Calu3 (cell line): ENCODE measurements at regions not wholly inside any gene's neighbourhood (a gene's known extent, or its start where the extent isn't known, plus 50 kb on each side); places are given as distances from the start of the nearest gene placed in this dataset.

Experiments used
- BruUV-seq: library from RNA; stranded (reverse); fragments of 400-500 nt; replicated peaks from 2 replicates; lab custom pipeline; 2021; lab: Mats Ljungman, UMichigan
- CTCF ChIA-PET: fragments of 300-600 bp; sonication (Branson Sonifier 250); formaldehyde crosslinking; loops from one replicate; lab custom pipeline; 2022; ENCODE audit warnings: antibody characterized with exemption; lab: Charles Lee
- DNase-seq: peaks from one replicate; pipeline ENCODE4 v3.0.0; 2022
- H3K27ac Mint-ChIP-seq: one replicate; pipeline ENCODE4 v1.8.0; 2022; ENCODE audit warnings: mixed read lengths; ENCODE audit not compliant: unreplicated experiment
- H3K27me3 Mint-ChIP-seq: one replicate; pipeline ENCODE4 v1.8.0; 2022; ENCODE audit warnings: mixed read lengths; ENCODE audit not compliant: unreplicated experiment
- H3K36me3 Mint-ChIP-seq: one replicate; pipeline ENCODE4 v1.8.0; 2022; ENCODE audit warnings: mild to moderate bottlenecking, moderate library complexity, mixed read lengths; ENCODE audit not compliant: insufficient read depth, unreplicated experiment
- H3K4me1 Mint-ChIP-seq: one replicate; pipeline ENCODE4 v1.8.0; 2022; ENCODE audit warnings: mild to moderate bottlenecking, low read depth, mixed read lengths; ENCODE audit not compliant: unreplicated experiment
- H3K4me3 Mint-ChIP-seq: one replicate; pipeline ENCODE4 v1.8.0; 2022; ENCODE audit warnings: mild to moderate bottlenecking, low read depth, moderate library complexity, mixed read lengths; ENCODE audit not compliant: unreplicated experiment
- H3K9me3 Mint-ChIP-seq: one replicate; pipeline ENCODE4 v1.8.0; 2022; ENCODE audit warnings: low read depth, mixed read lengths; ENCODE audit not compliant: unreplicated experiment
- intact Hi-C: fragments of 100-400 bp; cut with micrococcal nuclease; formaldehyde crosslinking; loops from one replicate; pipeline ENCODE4 v1.10.0; 2022; ENCODE audit not compliant: unreplicated experiment
- TF ChIP-seq, protein P1 (sequence below): fragments of 200-600 bp; IDR thresholded peaks from one replicate; pipeline ENCODE4 v1.8.0; 2022; ENCODE audit warnings: antibody characterized with exemption; ENCODE audit not compliant: unreplicated experiment

DNA sequence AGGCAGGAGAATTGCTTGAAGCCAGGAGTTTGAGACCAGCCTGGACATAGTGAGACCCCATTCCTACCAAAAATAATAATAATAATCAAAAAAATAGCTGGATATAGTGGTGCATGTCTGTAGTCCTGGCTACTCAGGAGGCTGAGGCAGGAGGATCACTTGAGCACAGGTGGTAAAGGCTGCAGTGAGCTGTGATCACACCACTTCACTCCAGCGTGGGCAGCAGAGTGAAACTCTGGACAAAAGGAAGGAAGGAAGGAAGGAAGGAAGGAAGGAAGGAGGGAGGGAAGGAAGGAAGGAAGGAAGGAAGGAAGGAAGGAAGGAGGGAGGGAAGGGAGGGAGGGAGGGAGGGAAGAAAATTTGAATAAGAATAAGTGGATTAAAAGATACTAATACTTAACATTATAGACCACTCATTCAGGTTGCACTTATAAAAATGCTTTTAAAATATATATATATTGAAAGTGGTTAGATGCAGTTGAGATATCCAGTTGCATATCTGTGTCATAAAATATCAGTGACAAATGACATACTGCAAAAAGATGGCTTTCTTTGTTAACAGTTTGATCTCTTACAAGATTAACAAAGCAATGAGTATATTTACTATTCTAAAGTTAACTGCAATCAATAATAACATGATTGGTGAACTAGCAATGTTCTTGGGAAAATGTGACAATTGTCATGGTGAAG lies 702.4 kb downstream of the CPS1 start:
- DNase-seq = no peak
- peaks cover 9% of the 10 kb centered on the region for H3K4me1 Mint-ChIP-seq
- no peak overlapping the region for H3K27ac Mint-ChIP-seq
- CTCF ChIA-PET = no interaction called here
- TF ChIP-seq, protein P1, sequence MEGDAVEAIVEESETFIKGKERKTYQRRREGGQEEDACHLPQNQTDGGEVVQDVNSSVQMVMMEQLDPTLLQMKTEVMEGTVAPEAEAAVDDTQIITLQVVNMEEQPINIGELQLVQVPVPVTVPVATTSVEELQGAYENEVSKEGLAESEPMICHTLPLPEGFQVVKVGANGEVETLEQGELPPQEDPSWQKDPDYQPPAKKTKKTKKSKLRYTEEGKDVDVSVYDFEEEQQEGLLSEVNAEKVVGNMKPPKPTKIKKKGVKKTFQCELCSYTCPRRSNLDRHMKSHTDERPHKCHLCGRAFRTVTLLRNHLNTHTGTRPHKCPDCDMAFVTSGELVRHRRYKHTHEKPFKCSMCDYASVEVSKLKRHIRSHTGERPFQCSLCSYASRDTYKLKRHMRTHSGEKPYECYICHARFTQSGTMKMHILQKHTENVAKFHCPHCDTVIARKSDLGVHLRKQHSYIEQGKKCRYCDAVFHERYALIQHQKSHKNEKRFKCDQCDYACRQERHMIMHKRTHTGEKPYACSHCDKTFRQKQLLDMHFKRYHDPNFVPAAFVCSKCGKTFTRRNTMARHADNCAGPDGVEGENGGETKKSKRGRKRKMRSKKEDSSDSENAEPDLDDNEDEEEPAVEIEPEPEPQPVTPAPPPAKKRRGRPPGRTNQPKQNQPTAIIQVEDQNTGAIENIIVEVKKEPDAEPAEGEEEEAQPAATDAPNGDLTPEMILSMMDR = no peak
- no peak overlapping the region for H3K4me3 Mint-ChIP-seq
- no peaks in the 10 kb centered on the region for H3K27me3 Mint-ChIP-seq
- peaks cover 12% of the 10 kb centered on the region for H3K9me3 Mint-ChIP-seq
- no peaks in the 10 kb centered on the region for H3K36me3 Mint-ChIP-seq
- no TSS peak for BruUV-seq
- intact Hi-C loops = no loop called here

DNA sequence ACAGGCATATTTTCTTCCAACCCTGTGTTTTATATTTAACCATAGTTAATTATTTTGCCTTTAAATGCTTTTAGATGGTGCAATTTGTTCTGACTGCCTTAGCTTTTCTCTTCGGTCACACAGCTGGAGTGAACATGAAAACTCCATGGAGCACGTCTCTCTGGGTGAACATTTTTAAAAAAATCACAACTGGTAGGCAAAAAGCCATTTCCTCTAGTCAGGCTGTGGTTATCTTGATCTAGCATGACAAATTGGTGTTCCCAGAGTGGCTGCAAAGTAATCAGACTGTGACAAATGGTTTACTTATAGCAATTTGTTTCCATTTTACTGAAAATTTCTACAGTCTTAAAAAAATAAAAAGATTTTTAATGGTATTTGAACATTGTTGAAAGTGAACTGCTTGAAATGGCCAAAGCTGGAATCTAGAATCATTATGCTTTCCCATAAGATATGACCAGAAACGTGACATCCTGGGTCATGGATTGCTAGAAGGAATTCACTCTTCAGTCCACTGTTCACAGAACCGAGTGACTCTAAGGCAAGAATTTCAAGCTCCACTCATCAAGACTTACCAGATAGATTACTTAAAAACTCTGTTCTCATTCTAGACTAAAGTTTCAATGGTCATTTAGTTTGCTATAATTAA lies 703.6 kb downstream of the CPS1 start:
- H3K9me3 Mint-ChIP-seq = peaks cover 12% of the 10 kb centered on the region
- no peak overlapping the region for H3K27ac Mint-ChIP-seq
- no peaks in the 10 kb centered on the region for H3K27me3 Mint-ChIP-seq
- peaks cover 9% of the 10 kb centered on the region for H3K4me1 Mint-ChIP-seq
- intact Hi-C loops = no loop called here
- no peak for DNase-seq
- CTCF ChIA-PET = no interaction called here
- H3K36me3 Mint-ChIP-seq = no peaks in the 10 kb centered on the region
- BruUV-seq = no TSS peak
- TF ChIP-seq, protein P1 = no peak
- H3K4me3 Mint-ChIP-seq = no peak overlapping the region

DNA sequence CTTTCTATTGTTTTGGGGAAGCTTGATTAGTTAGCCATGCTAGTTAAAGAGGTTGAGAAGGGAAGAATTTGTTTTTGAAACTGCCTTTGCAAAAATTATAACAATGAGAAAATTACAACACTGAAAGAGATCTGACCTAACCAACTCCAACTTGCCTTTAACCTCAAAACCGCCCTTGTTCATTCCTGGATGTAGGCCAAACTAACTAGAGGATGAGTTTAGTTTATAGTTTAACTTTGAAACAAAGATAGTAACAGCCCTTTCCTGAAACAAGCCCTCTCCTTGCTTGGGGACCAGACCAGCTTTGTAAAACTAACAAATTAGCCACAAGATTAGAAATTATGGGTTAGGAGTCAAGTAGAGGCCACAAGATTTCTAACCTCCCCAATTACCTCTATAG lies 713.9 kb downstream of the CPS1 start:
- Mint-ChIP-seq H3K27ac (no peak overlapping the region), H3K27me3 (no peaks in the 10 kb centered on the region), H3K9me3 (peaks cover 4% of the 10 kb centered on the region), H3K36me3 (no peaks in the 10 kb centered on the region), H3K4me3 (no peak overlapping the region), H3K4me1 (peaks cover 11% of the 10 kb centered on the region)
- no TSS peak for BruUV-seq
- TF ChIP-seq, protein P1 = no peak
- DNase-seq = no peak
- CTCF ChIA-PET = no interaction called here
- intact Hi-C loops = no loop called here

DNA sequence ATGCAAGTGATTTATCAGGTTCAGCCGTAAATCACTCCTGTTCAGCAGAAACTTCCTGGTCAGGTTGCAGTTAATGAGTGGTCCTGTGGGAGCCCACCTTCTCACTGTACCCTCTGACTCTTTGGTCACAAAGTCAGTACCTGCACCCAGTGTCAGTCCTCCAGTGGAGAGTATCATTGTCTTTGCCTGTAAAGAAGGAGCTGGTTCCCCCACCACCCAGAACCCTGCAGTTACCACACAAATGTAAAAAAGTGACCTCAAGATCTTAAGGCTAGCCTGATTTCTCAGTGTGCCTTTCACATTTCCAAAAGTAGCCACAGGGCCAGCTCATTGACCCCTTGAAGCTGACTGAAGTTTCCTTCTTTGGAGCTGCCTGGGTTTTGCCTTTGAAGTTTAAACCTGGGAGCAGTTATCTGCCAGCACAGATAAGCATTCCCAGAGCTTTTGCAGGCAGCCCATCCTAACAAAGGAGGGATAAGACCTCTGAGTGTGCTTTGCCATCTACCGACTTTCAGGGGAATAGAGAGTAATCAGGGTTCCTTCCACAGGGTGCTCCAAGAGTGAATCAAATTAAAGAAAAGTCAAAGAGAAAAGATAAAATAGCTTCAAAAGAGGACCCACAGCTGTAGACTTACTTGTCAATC lies 725.2 kb downstream of the CPS1 start:
- H3K27ac Mint-ChIP-seq = no peak overlapping the region

More for the DNA sequence above, 725.2 kb downstream of the CPS1 start:
- Mint-ChIP-seq H3K36me3 (no peaks in the 10 kb centered on the region), H3K4me1 (no peaks in the 10 kb centered on the region), H3K4me3 (no peak overlapping the region), H3K27me3 (no peaks in the 10 kb centered on the region), H3K9me3 (peaks cover 4% of the 10 kb centered on the region)
- no TSS peak for BruUV-seq
- intact Hi-C loops = no loop called here
- no peak for DNase-seq
- TF ChIP-seq, protein P1 = no peak
- CTCF ChIA-PET = no interaction called here
